ENCODE measurements at regions not wholly inside any gene's neighbourhood (a gene's known extent, or its start where the extent isn't known, plus 50 kb on each side); places are given as distances from the start of the nearest gene placed in this dataset.

DNA sequence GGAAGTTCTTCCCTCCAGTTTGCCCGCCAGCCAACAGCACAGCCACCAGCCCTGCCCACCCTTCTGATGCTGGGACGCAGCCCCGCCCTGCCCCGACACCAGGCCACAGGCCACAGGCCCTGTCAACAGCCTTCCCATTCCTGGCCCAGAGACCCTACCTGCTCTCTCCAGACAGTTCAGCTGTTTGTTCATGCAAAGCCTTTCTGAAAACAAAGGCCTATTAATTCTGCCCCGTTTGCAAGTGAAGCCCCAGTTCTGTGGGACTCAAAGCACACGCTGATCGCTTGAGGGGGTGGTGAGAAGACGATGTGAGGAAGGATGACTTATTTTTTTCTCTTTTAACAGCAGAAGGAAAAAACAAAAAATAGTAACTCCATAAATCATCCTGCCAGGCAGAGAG, 55.4 kb upstream of the KIF26B start (continued):
- TF ChIP-seq ZNF544 (tag by site-specific recombination; IDR thresholded peaks at IDR 0.05): no peak

DNA sequence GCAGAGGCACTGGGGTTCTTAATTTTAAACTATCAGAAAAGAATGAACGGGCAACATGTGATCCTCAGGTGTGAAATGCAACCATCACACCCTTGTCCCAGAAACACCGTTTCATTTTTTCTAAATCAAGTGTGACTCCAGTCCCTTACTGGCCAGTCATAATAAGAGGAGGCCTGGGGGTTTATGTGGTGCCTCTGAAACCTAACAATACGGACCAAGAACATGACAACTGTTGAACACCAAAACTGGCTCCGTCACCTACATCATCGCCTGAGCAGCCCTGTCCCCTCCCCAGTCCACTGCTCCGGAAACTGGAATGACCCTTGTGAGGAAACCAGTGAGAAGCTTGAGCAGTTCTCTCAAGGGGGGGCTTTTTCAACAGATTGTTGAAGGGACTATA, 55.9 kb upstream of the KIF26B start:
- no peak overlapping the region for H3K27ac ChIP-seq (ENCODE audit: extremely low read depth, low read depth, low read length)
- no peaks in the 10 kb centered on the region for H3K9me3 ChIP-seq (ENCODE audit: control insufficient read depth, insufficient read depth, low read depth, low read length)
- no peak overlapping the region for H3K4me3 ChIP-seq (ENCODE audit: low read depth, low read length)
- POLR2A ChIA-PET: no interaction called here
- CTCF ChIA-PET: no interaction called here
- no peaks in the 10 kb centered on the region for H3K36me3 ChIP-seq (ENCODE audit: control insufficient read depth in 2 of 2, insufficient read depth in 1 of 2, low read length in 2 of 2)
- TF ChIP-seq, protein P1, sequence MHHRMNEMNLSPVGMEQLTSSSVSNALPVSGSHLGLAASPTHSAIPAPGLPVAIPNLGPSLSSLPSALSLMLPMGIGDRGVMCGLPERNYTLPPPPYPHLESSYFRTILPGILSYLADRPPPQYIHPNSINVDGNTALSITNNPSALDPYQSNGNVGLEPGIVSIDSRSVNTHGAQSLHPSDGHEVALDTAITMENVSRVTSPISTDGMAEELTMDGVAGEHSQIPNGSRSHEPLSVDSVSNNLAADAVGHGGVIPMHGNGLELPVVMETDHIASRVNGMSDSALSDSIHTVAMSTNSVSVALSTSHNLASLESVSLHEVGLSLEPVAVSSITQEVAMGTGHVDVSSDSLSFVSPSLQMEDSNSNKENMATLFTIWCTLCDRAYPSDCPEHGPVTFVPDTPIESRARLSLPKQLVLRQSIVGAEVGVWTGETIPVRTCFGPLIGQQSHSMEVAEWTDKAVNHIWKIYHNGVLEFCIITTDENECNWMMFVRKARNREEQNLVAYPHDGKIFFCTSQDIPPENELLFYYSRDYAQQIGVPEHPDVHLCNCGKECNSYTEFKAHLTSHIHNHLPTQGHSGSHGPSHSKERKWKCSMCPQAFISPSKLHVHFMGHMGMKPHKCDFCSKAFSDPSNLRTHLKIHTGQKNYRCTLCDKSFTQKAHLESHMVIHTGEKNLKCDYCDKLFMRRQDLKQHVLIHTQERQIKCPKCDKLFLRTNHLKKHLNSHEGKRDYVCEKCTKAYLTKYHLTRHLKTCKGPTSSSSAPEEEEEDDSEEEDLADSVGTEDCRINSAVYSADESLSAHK (tag by site-specific recombination; IDR thresholded peaks at IDR 0.05): no peak
- TF ChIP-seq SCRT1 (tag by site-specific recombination; IDR thresholded peaks at IDR 0.05; ENCODE audit: borderline replicate concordance) (0 out of 2 replicates have a peak, but pooled peaks have one; percentile 52), SCRT2 (tag by site-specific recombination; IDR thresholded peaks at IDR 0.05) (peak; percentile 64; the same call in 1 of the 2 replicates), ZNF510 (tag by site-specific recombination; IDR thresholded peaks at IDR 0.05; ENCODE audit: insufficient replicate concordance) (no peak), ZNF155 (tag by site-specific recombination; IDR thresholded peaks at IDR 0.05) (no peak), ZNF248 (tag by site-specific recombination; IDR thresholded peaks at IDR 0.05) (no peak)
- TF ChIP-seq, protein P2, sequence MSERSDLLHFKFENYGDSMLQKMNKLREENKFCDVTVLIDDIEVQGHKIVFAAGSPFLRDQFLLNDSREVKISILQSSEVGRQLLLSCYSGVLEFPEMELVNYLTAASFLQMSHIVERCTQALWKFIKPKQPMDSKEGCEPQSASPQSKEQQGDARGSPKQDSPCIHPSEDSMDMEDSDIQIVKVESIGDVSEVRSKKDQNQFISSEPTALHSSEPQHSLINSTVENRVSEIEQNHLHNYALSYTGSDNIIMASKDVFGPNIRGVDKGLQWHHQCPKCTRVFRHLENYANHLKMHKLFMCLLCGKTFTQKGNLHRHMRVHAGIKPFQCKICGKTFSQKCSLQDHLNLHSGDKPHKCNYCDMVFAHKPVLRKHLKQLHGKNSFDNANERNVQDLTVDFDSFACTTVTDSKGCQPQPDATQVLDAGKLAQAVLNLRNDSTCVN (tag by site-specific recombination; optimal IDR thresholded peaks at IDR 0.05): no peak
- TF ChIP-seq, protein P3, sequence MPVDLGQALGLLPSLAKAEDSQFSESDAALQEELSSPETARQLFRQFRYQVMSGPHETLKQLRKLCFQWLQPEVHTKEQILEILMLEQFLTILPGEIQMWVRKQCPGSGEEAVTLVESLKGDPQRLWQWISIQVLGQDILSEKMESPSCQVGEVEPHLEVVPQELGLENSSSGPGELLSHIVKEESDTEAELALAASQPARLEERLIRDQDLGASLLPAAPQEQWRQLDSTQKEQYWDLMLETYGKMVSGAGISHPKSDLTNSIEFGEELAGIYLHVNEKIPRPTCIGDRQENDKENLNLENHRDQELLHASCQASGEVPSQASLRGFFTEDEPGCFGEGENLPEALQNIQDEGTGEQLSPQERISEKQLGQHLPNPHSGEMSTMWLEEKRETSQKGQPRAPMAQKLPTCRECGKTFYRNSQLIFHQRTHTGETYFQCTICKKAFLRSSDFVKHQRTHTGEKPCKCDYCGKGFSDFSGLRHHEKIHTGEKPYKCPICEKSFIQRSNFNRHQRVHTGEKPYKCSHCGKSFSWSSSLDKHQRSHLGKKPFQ (tag by site-specific recombination; IDR thresholded peaks at IDR 0.05): no peak
- no peaks in the 10 kb centered on the region for H3K4me1 ChIP-seq (ENCODE audit: control insufficient read depth, insufficient read depth, low read length)

DNA sequence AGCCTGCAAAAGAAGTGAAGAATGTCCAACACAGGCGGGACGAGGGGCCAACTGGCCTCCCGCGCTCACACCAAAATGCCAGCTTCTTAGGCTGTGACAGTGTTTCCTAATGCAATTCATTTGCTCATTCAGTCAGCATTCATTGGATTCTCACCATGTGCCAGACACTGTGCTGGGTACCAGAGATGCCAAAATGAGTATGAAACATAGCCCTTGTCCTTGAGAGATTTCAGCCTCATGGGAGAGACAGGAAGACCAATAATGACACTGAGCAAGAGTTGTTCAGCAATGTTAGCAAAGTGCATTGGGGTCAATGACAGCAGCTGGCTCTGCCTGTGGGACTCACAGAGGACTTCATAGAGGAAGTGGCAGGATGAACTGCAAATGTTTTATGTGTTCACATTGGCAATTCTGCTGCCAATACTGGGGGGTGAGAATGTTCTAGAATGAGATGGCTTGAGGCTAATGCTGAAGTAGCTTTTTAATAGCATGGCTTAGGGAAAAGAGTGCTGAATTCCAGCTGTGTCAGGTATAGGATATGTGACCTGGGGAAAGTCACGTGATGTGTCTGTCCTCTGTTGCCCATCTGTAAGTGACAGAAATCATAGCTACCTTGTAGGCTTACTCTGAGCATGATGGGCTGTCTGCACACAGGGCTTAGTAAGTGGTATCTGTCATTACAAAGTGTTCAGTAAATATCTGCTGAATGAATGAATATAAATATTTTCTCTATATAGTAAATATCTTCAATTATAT, 58.3 kb upstream of the KIF26B start:
- no peak overlapping the region for H3K27ac ChIP-seq (ENCODE audit: extremely low read depth, low read depth, low read length)
- H3K4me3 ChIP-seq (ENCODE audit: low read depth, low read length): no peak overlapping the region
- peaks cover 4% of the 10 kb centered on the region for H3K4me1 ChIP-seq (ENCODE audit: control insufficient read depth, insufficient read depth, low read length)
- H3K9me3 ChIP-seq (ENCODE audit: control insufficient read depth, insufficient read depth, low read depth, low read length): no peaks in the 10 kb centered on the region
- TF ChIP-seq ZBTB7A (tag by site-specific recombination; IDR thresholded peaks at IDR 0.05; ENCODE audit: low read depth) (no peak), SP3 (tag by site-specific recombination; IDR thresholded peaks at IDR 0.05) (no peak)
- POLR2A ChIA-PET: no interaction called here
- no peaks in the 10 kb centered on the region for H3K36me3 ChIP-seq (ENCODE audit: control insufficient read depth in 2 of 2, insufficient read depth in 1 of 2, low read length in 2 of 2)
- CTCF ChIA-PET: no interaction called here

DNA sequence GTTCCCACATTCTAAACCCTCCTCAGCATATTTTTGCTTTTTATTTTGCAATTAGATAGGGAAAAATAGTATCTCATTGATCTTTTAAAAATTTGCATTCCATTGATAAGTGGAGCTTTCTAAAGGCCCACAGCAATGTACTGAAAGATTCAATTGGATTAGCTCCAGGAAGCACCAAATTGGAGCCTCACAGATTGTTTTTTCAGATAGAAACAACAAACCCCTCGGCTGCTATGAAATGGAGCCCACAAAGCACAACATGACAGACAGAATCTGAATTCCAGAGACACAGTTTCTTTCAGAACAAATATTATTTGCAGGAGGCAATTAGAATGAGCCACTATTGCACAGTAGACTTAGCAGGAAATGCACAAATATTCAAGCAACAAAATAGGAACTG, 58.9 kb upstream of the KIF26B start:
- Histone ChIP-seq H3K9me3 (ENCODE audit: control insufficient read depth, insufficient read depth, low read depth, low read length) (no peaks in the 10 kb centered on the region), H3K36me3 (ENCODE audit: control insufficient read depth in 2 of 2, insufficient read depth in 1 of 2, low read length in 2 of 2) (no peaks in the 10 kb centered on the region), H3K4me3 (ENCODE audit: low read depth, low read length) (no peak overlapping the region), H3K27ac (ENCODE audit: extremely low read depth, low read depth, low read length) (no peak overlapping the region), H3K4me1 (ENCODE audit: control insufficient read depth, insufficient read depth, low read length) (peaks cover 4% of the 10 kb centered on the region)
- POLR2A ChIA-PET: no interaction called here
- TF ChIP-seq EGR2 (tag by site-specific recombination; IDR thresholded peaks at IDR 0.05; ENCODE audit: low read depth) (no peak), ZEB2 (tag by site-specific recombination; IDR thresholded peaks at IDR 0.05) (no peak), ZNF416 (tag by site-specific recombination; IDR thresholded peaks at IDR 0.05) (no peak), ZNF785 (tag by site-specific recombination; IDR thresholded peaks at IDR 0.05) (no peak), ZNF571 (tag by site-specific recombination; IDR thresholded peaks at IDR 0.05) (no peak), ZNF544 (tag by site-specific recombination; IDR thresholded peaks at IDR 0.05) (no peak), ZNF48 (tag by site-specific recombination; IDR thresholded peaks at IDR 0.05) (no peak), ZNF121 (tag by site-specific recombination; IDR thresholded peaks at IDR 0.05) (no peak)
- TF ChIP-seq, protein P4, sequence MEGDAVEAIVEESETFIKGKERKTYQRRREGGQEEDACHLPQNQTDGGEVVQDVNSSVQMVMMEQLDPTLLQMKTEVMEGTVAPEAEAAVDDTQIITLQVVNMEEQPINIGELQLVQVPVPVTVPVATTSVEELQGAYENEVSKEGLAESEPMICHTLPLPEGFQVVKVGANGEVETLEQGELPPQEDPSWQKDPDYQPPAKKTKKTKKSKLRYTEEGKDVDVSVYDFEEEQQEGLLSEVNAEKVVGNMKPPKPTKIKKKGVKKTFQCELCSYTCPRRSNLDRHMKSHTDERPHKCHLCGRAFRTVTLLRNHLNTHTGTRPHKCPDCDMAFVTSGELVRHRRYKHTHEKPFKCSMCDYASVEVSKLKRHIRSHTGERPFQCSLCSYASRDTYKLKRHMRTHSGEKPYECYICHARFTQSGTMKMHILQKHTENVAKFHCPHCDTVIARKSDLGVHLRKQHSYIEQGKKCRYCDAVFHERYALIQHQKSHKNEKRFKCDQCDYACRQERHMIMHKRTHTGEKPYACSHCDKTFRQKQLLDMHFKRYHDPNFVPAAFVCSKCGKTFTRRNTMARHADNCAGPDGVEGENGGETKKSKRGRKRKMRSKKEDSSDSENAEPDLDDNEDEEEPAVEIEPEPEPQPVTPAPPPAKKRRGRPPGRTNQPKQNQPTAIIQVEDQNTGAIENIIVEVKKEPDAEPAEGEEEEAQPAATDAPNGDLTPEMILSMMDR (tag by site-specific recombination; IDR thresholded peaks at IDR 0.05): no peak
- TF ChIP-seq, protein P5, sequence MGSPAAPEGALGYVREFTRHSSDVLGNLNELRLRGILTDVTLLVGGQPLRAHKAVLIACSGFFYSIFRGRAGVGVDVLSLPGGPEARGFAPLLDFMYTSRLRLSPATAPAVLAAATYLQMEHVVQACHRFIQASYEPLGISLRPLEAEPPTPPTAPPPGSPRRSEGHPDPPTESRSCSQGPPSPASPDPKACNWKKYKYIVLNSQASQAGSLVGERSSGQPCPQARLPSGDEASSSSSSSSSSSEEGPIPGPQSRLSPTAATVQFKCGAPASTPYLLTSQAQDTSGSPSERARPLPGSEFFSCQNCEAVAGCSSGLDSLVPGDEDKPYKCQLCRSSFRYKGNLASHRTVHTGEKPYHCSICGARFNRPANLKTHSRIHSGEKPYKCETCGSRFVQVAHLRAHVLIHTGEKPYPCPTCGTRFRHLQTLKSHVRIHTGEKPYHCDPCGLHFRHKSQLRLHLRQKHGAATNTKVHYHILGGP (tag by site-specific recombination; IDR thresholded peaks at IDR 0.05): no peak
- CTCF ChIA-PET: no interaction called here

All from HEK293 (cell line).